Endodermal cell (in vitro differentiated cells): ENCODE measurements at regions not wholly inside any gene's neighbourhood (a gene's known extent, or its start where the extent isn't known, plus 50 kb on each side); places are given as distances from the start of the nearest gene placed in this dataset.

Experiments used
- DNase-seq: peaks from one replicate; pipeline ENCODE4 v3.0.0-alpha.2; 2017
- H3K27ac ChIP-seq: 2 replicates; pipeline ENCODE4 v1.5.1; 2013; ENCODE audit warnings: mild to moderate bottlenecking, low read depth, low read length, moderate library complexity
- H3K27me3 ChIP-seq: 2 replicates; pipeline ENCODE4 v1.6.1; 2013; ENCODE audit warnings: mild to moderate bottlenecking, low read length, moderate library complexity; ENCODE audit not compliant: insufficient read depth, control insufficient read depth, poor library complexity, severe bottlenecking
- H3K36me3 ChIP-seq: 2 replicates; pipeline ENCODE4 v1.7.0; 2013; ENCODE audit warnings: mild to moderate bottlenecking, low read length, moderate library complexity; ENCODE audit not compliant: control insufficient read depth, insufficient read depth
- H3K4me1 ChIP-seq: one replicate; pipeline ENCODE4 v1.7.0; 2013; ENCODE audit warnings: low read length; ENCODE audit not compliant: control insufficient read depth, insufficient read depth
- H3K4me3 ChIP-seq: 2 replicates; pipeline ENCODE4 v1.5.1; 2013; ENCODE audit warnings: mild to moderate bottlenecking, low read length, moderate library complexity
- H3K9ac ChIP-seq: 2 replicates; pipeline ENCODE4 v1.6.1; 2013; ENCODE audit warnings: mild to moderate bottlenecking, low read length, moderate library complexity; ENCODE audit not compliant: poor library complexity, severe bottlenecking; ENCODE audit errors: extremely low read depth
- H3K9me3 ChIP-seq: 2 replicates; pipeline ENCODE4 v1.6.1; 2013; ENCODE audit warnings: mild to moderate bottlenecking, low read length, moderate library complexity; ENCODE audit not compliant: control insufficient read depth
- H3K27ac Mint-ChIP-seq: 2 replicates; pipeline ENCODE4 v1.8.0; 2020; ENCODE audit warnings: mixed read lengths
- H3K27me3 Mint-ChIP-seq: 2 replicates; pipeline ENCODE4 v1.8.0; 2021; ENCODE audit warnings: mild to moderate bottlenecking, mixed read lengths; ENCODE audit not compliant: insufficient read depth
- H3K36me3 Mint-ChIP-seq: 2 replicates; pipeline ENCODE4 v1.8.0; 2020; ENCODE audit warnings: low read depth, mixed read lengths
- H3K4me1 Mint-ChIP-seq: 2 replicates; pipeline ENCODE4 v1.8.0; 2020; ENCODE audit warnings: mixed read lengths
- H3K4me3 Mint-ChIP-seq: 2 replicates; pipeline ENCODE4 v1.8.0; 2020; ENCODE audit warnings: mild to moderate bottlenecking, moderate library complexity, mixed read lengths
- H3K9me3 Mint-ChIP-seq: 2 replicates; pipeline ENCODE4 v1.8.0; 2020; ENCODE audit warnings: mild to moderate bottlenecking, mixed read lengths
- WGBS, 2 experiments: methylation state at CpG; one replicate each; pipeline versions ENCODE4 v1.1.5 to v1.1.7; 2013; ENCODE audit warnings: missing lambda C conversion rate in 2 of 2, mixed read lengths in 1 of 2; ENCODE audit not compliant: insufficient coverage in 1 of 2, insufficient read length in 1 of 2; 5-methylcytosine and 5-hydroxymethylcytosine counted together
- TF ChIP-seq, protein P1 (sequence below): fragments of 200-600 bp; sonication (generic); conservative IDR thresholded peaks from 2 replicates; pipeline ENCODE4 v1.5.0; 2021; ENCODE audit warnings: antibody characterized with exemption, mild to moderate bottlenecking

DNA sequence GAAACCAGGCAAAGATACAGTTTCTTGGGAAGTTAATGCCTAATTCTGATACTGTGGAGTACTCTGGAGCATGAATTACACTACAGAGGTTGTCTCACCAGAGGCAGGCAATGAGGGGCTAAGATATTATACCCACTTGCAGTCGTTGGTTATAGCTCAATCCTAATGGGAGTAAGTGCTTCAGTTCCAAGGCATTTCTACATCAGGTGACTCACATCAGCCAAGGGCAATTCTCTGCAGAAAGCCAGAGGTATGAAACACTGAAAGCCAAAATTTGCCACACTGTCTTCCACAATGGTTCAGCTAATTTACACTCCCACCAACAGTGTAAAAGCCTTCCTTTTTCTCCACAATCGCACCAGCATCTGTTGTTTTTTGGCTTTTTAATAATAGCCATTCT lies 174.0 kb upstream of the IL15 start:
- Mint-ChIP-seq H3K27ac (no peak overlapping the region), H3K4me1 (no peaks in the 10 kb centered on the region), H3K4me3 (no peak overlapping the region), H3K27me3 (no peaks in the 10 kb centered on the region), H3K9me3 (no peaks in the 10 kb centered on the region), H3K36me3 (no peaks in the 10 kb centered on the region)
- Histone ChIP-seq H3K36me3 (no peaks in the 10 kb centered on the region), H3K4me3 (no peak overlapping the region), H3K4me1 (no peaks in the 10 kb centered on the region), H3K27me3 (no peaks in the 10 kb centered on the region), H3K9me3 (no peaks in the 10 kb centered on the region), H3K27ac (no peak overlapping the region), H3K9ac (no peak overlapping the region)
- WGBS, 2 experiments = 40 to 72% methylated on average over 1 to 2 of the region's 2 CpGs
- no peak for DNase-seq
- TF ChIP-seq, protein P1, sequence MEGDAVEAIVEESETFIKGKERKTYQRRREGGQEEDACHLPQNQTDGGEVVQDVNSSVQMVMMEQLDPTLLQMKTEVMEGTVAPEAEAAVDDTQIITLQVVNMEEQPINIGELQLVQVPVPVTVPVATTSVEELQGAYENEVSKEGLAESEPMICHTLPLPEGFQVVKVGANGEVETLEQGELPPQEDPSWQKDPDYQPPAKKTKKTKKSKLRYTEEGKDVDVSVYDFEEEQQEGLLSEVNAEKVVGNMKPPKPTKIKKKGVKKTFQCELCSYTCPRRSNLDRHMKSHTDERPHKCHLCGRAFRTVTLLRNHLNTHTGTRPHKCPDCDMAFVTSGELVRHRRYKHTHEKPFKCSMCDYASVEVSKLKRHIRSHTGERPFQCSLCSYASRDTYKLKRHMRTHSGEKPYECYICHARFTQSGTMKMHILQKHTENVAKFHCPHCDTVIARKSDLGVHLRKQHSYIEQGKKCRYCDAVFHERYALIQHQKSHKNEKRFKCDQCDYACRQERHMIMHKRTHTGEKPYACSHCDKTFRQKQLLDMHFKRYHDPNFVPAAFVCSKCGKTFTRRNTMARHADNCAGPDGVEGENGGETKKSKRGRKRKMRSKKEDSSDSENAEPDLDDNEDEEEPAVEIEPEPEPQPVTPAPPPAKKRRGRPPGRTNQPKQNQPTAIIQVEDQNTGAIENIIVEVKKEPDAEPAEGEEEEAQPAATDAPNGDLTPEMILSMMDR = no peak

DNA sequence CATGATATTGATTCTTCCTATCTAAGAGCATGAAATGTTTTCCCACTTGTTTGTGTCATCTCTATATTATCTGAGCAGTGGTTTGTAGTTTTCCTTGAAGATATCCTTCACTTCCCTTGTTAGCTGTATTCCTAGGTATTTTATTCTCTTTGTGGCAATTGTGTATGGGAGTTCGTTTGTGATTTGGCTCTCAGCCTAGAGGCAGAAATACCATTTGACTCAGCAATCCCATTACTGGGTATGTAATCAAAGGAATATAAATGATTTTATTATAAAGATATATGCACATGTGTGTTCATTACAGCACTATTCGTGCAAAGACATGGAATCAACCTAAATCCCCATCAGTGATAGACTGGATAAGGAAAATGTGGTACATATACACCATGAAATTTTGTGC lies 172.7 kb upstream of the IL15 start:
- H3K27me3 Mint-ChIP-seq = no peaks in the 10 kb centered on the region

DNA sequence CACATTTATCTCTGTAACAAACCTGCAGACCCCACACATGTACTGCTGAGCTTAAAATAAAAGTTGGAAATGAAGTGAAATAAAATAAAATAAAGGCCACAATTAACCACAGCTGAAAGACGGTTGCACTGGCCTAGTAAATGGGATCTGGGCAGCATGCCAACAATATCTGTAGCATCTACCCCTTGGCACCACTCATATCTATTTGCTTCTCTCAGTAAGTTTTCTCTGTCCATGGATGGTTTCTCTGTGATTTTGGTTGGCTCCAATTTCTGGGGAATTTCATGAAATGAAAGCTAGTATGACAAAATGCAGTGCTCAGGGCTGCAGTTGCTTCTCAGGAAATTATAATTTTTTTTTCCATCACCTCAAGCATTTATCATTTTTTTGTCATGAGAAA lies 172.0 kb upstream of the IL15 start:
- H3K27me3 ChIP-seq = no peaks in the 10 kb centered on the region
- Mint-ChIP-seq H3K27ac (no peak overlapping the region), H3K9me3 (no peaks in the 10 kb centered on the region), H3K4me3 (no peak overlapping the region), H3K36me3 (no peaks in the 10 kb centered on the region), H3K27me3 (no peaks in the 10 kb centered on the region), H3K4me1 (no peaks in the 10 kb centered on the region)
- no peaks in the 10 kb centered on the region for H3K36me3 ChIP-seq
- H3K27ac ChIP-seq = no peak overlapping the region
- TF ChIP-seq, protein P1 = no peak
- H3K4me3 ChIP-seq = no peak overlapping the region
- H3K4me1 ChIP-seq = no peaks in the 10 kb centered on the region
- no peak for DNase-seq
- H3K9me3 ChIP-seq = no peaks in the 10 kb centered on the region
- WGBS, 2 experiments = 88% methylated on average over 1 of the region's 1 CpG; no CpG with 5 or more reads in 1 of the 2 experiments
- H3K9ac ChIP-seq = no peak overlapping the region

More for the DNA sequence above, 172.7 kb upstream of the IL15 start:
- H3K9me3 Mint-ChIP-seq = no peaks in the 10 kb centered on the region
- Histone ChIP-seq H3K27ac (no peak overlapping the region), H3K4me3 (no peak overlapping the region), H3K9me3 (no peaks in the 10 kb centered on the region), H3K4me1 (no peaks in the 10 kb centered on the region), H3K36me3 (no peaks in the 10 kb centered on the region), H3K27me3 (no peaks in the 10 kb centered on the region), H3K9ac (no peak overlapping the region)
- 71% methylated on average over 2 of the region's 2 CpGs; no CpG with 5 or more reads in 1 of the 2 experiments for WGBS, 2 experiments
- H3K36me3 Mint-ChIP-seq = no peaks in the 10 kb centered on the region
- TF ChIP-seq, protein P1 = no peak
- H3K4me3 Mint-ChIP-seq = no peak overlapping the region
- no peaks in the 10 kb centered on the region for H3K4me1 Mint-ChIP-seq
- no peak overlapping the region for H3K27ac Mint-ChIP-seq
- DNase-seq = no peak
